ENCODE measurements at regions not wholly inside any gene's neighbourhood (a gene's known extent, or its start where the extent isn't known, plus 50 kb on each side); places are given as distances from the start of the nearest gene placed in this dataset.
"Not testable (repeated sequence)": the region's sequence is repeated elsewhere in the genome, so short reads cannot be mapped to it uniquely, and the experiment has no call there.

GRCh38 chr16:63922560-63922959, 1199.3 kb downstream of the CDH11 start:
- DNase-seq (ENCODE audit: low read depth), result no peak

- DNase-seq (ENCODE audit: low read depth), result no peak
These were observed 1200.0 kb downstream of the CDH11 start for GRCh38 chr16:63921737-63922295.

GRCh38 chr16:63913290-63913689, 1208.6 kb downstream of the CDH11 start:
- no peak for DNase-seq (ENCODE audit: low read depth)

- no peak for DNase-seq (ENCODE audit: low read depth)
These were observed 1214.6 kb downstream of the CDH11 start for GRCh38 chr16:63907251-63907650.

- no peak for DNase-seq (ENCODE audit: low read depth)
These were observed 1216.9 kb downstream of the CDH11 start for GRCh38 chr16:63904930-63905329.

GRCh38 chr16:63904182-63904581, 1217.7 kb downstream of the CDH11 start:
- no peak for DNase-seq (ENCODE audit: low read depth)

GRCh38 chr16:63896383-63897109, 1225.3 kb downstream of the CDH11 start:
- DNase-seq (ENCODE audit: low read depth), result no peak

- DNase-seq (ENCODE audit: low read depth), result no peak
These were observed 1231.1 kb downstream of the CDH11 start for GRCh38 chr16:63890723-63891122.

GRCh38 chr16:63890081-63890480, 1231.8 kb downstream of the CDH11 start:
- DNase-seq (ENCODE audit: low read depth), result peak; percentile 13

GRCh38 chr16:63883091-63883490, 1238.8 kb downstream of the CDH11 start:
- DNase-seq (ENCODE audit: low read depth), result no peak

- no peak for DNase-seq (ENCODE audit: low read depth)
These were observed 1239.3 kb downstream of the CDH11 start for GRCh38 chr16:63882576-63882975.

GRCh38 chr16:63880948-63881347, 1240.9 kb downstream of the CDH11 start:
- no peak for DNase-seq (ENCODE audit: low read depth)

- DNase-seq (ENCODE audit: low read depth), result no peak
These were observed 1244.5 kb downstream of the CDH11 start for GRCh38 chr16:63877401-63877800.

- DNase-seq (ENCODE audit: low read depth), result no peak
These were observed 1245.8 kb downstream of the CDH11 start for GRCh38 chr16:63876103-63876502.

GRCh38 chr16:63860700-63861099, 1261.2 kb downstream of the CDH11 start:
- DNase-seq (ENCODE audit: low read depth), result not testable (repeated sequence)

- no peak for DNase-seq (ENCODE audit: low read depth)
These were observed 1265.3 kb downstream of the CDH11 start for GRCh38 chr16:63856537-63856936.

- no peak for DNase-seq (ENCODE audit: low read depth)
These were observed 1270.9 kb downstream of the CDH11 start for GRCh38 chr16:63850979-63851378.

- DNase-seq (ENCODE audit: low read depth), result no peak
These were observed 1280.6 kb downstream of the CDH11 start for GRCh38 chr16:63841271-63841670.

- DNase-seq (ENCODE audit: low read depth), result no peak
These were observed 1291.8 kb downstream of the CDH11 start for GRCh38 chr16:63830061-63830460.

GRCh38 chr16:63822818-63823217, 1299.0 kb downstream of the CDH11 start:
- no peak for DNase-seq (ENCODE audit: low read depth)

- no peak for DNase-seq (ENCODE audit: low read depth)
These were observed 1305.6 kb downstream of the CDH11 start for GRCh38 chr16:63816276-63816675.

- DNase-seq (ENCODE audit: low read depth), result no peak
These were observed 1308.0 kb downstream of the CDH11 start for GRCh38 chr16:63813862-63814261.

- no peak for DNase-seq (ENCODE audit: low read depth)
These were observed 1313.1 kb downstream of the CDH11 start for GRCh38 chr16:63808730-63809129.

All from HS-5 (cell line).